ENCODE measurements at regions not wholly inside any gene's neighbourhood (a gene's known extent, or its start where the extent isn't known, plus 50 kb on each side); places are given as distances from the start of the nearest gene placed in this dataset.

DNA sequence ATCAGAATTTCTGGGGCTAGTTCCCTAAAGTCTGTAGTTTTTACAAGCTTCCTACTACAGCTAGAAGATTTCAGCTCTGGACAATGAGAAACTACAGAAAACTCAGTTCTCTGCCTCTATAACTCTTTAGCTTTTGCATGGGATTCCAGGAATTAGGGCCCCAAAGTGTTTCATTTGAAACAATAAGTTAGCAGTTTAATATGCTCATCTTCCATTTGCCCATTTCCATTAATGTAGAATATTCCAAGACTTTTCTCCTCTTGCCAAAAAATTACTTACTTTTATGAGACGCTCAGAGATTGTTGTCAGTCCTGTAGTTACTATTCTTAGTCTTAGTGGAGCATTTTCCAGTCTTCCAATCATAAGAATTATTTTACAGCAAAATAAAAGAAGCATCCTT, 719.9 kb downstream of the ADGRL2 start:
- DNase-seq = no peak

DNA sequence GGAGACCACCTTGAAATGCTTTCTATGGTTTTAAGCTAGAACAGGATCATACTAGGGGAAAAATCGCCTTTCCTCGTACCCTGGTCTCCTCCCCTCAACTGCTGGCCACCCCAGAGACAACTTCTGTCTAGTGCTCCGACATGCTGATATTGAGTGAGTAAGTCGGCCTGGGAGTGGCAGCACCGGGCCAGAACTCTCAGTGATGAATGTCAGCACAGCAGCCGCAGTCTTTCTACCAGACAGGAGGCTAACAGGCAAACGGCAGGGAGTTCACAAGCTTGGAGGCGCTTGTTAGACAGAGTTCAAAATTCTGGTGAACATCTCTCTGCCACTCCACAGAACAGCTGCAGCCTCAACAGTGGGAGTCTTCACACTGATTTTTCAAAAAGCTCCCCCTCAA, 716.9 kb downstream of the ADGRL2 start:
- no peak for DNase-seq

DNA sequence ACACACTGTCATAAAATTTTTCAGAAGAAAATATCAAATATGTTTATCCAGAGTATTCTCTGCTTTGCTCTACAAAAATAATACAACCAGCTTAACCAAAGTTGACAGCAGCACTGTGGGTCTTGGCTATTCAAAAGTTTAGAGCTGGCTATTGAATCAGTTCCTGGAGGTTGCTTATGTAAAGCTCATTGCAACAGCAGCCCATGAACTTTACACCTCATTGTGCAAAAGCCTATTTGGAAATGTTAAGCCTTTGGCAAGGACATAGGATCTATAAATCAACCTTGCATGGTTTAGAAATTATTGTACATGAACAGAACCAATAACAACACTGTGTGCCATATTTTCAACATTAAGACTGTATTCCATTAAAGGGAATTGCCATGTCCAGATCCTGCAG, 714.9 kb downstream of the ADGRL2 start:
- DNase-seq = no peak

DNA sequence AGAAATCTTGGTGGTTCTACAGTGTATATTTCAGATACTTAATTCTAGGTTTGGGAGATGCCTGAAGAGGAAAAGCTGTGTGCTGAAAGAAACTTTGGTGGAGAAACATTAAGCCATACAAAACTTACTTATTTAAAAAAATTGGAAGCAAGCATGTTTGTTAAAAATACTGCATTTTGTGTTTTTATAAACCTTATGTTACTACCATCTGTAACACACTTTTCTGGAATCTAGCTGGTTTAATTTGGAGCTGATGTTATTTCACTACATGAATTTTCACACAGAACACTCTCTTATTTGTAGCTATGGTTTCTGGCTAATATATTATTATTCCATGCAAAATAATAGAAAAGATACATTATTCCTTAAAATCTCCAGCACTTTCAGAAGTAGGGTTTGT, 710.7 kb downstream of the ADGRL2 start:
- DNase-seq = no peak

DNA sequence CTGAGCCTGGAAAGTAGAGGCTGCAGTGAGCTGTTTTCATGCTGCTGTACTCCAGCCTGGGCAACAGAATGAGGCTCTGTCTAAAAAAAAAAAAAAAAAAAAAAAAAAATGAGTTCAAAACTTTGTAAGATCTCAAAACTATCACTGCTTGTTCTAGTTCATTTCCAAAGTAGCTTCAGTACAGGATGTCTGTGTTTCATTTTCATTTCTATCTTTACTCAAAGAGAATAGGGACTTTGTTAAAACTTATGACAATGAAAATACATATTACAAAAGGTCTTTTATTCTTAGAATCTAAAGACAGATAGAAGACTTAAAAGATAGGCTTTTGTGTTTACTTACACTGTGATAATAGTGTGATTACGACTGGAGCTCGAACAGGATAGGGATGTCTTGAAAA, 709.7 kb downstream of the ADGRL2 start:
- DNase-seq = no peak

DNA sequence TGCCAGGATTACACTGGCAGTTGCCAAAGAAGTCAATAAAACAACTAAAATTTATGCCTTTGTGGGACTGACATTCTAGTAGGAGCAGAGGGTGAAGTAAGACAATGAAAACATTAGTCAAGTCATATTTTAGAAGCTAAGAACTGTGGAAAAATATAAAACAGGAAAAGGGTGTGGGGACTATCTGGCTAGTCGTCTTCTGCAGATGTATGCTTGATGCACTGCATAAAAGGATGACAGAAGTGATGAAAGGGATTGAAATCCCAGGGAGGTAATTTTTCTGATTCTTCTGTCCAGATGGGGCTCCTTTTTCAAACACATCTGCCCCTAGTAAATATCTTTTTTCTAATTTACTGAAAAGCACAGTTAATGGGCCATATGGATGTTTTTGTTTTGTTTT, 706.3 kb downstream of the ADGRL2 start:
- DNase-seq = no peak

DNA sequence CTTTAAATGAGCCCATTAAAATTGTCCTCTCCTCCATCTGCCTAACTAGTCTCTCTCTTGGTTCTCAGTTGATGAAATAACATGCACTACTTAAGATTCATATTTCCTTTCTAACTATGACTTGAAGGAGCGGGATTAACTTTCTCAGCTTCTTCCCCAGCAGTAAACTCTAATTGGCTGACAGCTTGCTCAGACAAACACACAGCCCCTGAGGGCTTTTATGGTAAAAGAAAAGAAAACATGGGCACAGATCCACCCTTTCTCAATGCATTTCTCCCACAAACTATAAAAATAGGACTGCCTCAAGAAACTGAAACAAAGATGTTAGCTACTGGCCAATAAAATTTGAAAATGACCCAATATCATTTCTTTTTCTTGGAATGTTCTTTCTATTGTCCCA, 703.1 kb downstream of the ADGRL2 start:
- DNase-seq = no peak

DNA sequence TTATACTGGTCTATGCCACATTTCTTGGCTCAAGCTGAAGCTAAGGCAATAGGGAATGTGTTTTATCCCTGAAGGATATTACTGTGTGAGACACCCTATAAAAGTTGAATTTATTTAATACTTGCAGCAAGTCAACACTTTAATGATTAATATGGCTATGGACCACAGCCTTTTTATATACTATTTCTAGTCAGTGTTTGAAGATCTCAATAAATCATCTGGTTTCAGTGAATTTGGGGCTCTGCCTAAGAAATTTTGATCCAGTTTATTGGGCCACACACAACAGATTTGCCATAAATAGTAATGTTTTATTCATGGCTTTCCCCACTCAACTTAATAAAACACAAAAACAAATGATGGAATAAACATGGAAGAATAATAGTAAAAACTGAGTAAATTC, 698.3 kb downstream of the ADGRL2 start:
- DNase-seq = no peak

DNA sequence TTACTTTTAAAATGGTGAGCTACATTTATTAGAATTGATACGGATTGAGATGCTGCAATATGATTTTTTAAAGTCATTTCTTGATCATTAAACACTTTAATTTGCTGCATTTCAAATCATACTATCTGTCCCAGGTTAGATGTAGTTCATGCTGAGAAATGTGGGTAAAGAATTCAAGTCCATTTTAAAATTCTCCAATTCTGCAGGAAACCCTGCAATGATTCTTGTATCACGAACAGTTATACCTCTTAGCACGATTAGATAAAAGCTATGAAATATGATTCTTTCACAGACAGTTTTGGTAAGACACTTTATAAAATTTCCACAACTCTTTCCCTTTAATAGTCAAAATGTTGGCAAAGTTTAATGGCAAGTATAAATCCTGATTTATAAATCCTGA, 693.4 kb downstream of the ADGRL2 start:
- DNase-seq = no peak

DNA sequence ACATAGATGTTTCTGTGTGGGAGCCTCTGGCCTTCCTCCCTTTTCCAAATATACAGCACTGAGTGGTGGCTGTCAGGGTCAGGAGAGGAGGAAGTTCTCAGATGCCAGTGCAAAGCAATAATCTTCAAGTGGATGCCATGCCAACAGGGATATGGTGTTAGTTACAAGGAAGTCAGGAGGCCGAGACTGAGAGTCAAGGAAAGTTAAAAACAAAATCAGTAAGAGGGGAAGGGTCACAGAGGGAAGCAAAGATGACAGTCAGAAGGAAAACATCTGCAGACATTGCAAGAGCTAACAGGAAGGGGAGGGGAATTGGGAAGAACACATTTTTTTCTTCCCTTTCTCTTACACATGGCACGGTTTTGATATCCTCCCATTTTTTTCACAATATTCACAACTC, 691.4 kb downstream of the ADGRL2 start:
- DNase-seq = no peak

DNA sequence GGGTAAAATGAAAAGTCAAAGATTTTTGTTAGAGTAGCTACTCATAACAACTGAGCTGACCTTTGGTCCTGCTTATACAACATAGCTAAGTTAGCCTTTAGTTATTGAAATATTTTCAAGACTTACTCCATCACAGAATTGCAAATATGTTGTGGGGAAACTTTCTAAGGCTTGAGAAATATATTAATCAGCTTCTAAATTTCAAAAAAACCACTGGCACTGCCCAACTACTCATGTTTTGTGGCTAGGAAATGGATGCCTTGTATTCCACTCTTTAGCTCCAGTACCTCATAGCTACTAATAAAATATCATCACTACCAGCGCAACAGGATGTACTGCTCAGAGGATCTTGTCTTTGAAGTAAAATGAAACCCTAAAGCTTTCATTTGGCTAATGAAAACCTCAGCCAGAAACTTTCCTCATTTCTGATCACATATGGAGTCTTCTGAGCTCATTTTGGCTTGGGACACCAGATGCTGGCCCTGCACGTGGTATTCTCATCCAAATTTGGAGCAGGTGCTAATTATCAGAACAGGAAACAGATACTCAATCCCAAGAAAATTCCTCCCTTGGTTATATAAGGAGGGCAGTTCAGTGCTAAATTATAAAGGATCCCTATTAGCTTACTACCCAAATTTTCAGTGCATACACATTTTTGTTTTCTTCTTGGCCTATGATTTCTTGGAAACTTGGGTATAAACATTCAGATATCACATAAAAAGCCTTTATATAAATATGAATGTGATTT, 690.7 kb downstream of the ADGRL2 start:
- no peak for DNase-seq

DNA sequence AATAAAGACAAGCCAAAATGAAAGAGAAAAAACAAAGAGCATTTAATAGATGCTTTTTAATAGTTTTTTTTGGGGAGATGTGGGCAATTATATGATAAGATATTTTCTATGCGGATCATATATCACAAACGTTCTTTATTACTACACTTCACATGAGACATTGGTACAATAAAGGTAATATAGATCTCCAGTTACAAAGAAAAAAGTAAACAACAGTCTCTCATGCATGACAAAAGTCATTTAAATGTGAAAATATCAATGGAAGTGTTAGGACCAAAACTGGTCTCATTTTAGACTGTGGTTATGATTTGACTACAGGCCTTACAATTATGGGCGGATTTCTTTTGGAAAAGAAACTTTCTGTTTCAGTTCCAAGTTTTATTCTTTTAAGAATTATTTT, 687.0 kb downstream of the ADGRL2 start:
- DNase-seq = no peak

DNA sequence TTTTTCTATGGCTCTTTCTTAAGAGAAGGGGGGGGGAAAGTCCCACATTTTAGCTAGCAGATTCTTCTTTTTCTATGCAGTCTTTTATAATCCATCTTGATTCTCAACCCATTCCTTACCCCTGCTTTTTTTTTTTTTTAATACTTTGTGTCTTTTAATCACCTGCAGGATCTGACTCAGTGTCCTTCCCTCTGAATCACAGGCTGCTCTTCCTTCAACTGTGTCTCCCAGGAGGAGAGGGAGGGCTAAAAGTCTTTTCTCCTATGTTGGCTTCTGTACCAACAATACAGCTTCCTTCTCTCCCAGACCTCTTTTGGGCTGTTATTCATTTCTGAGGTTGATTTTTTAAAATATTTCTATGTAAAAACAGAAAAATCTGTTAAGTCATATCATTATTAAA, 686.2 kb downstream of the ADGRL2 start:
- no peak for DNase-seq

DNA sequence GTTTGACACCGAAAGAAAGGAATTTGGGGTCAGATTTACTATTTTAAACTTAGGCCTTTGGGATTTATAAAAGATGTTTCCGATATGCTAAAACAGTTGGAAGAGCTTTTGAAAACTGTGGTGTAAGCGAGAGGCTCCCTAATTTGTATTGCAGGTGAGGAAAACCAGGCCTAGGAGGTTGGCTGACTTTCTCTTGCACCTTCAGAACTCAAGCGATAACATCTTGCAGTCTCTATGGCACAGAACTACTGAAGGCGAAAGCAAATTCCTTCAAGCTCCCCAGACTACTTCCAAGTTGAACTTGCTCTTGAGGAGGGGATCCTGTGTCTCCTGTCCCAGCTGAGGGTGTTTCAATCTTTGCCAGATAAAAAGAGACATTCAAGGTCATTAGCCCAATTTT, 685.7 kb downstream of the ADGRL2 start:
- no peak for DNase-seq

DNA sequence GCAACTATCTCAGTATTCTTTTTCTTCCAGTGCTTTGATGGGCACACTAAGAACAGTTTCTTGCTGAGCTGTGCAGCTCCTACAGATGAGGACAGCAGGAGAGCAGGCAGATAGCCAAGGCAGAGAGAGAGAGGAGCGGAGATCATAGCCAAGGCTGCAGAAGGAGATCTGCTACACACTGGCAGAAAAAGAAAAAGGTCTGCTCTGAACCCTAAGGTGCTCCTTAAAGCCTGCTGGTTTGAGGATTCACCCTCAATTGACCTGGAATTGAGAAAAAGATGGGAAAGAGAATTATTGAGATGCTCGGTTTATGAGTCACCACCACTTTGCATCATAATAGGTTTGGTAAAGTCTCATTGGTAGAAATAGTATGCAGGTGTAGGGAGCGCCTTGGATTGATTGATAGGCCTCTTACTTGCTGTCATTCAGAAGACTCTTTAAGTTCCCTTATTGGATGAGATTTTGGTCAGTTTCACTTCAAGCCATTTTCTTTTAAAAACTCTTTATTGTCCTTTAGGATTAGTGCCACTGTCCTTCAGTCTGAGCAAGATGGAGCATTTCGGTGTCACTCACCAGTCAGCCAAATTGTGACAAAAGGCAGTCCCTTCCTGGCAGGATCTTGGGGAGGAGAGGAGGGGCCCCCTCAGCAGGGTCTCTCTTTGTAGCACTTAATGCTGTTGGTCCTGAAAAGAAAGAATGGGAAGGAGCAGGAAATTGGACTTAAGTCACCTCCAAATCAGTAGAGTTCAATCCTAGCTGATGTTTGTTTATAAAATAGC, 685.0 kb downstream of the ADGRL2 start:
- no peak for DNase-seq

DNA sequence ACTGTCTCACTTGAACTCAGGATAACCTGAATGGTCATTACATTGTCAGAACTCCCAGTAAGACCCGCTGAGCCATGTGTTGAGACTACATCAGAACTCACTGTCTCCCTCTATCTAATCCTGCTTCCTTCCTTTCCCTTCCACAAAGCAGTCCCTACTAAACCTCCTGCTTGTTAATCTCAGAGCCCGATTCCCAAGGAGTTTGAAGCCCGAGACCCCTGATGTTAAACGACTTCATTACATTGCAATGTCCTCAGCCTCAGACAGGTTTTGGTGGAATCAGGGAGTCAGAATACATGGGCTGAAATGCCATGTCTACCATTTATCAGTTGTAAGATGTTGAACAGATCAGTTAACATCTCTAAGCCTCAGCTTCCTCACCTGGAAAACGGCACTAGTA, 682.4 kb downstream of the ADGRL2 start:
- no peak for DNase-seq

DNA sequence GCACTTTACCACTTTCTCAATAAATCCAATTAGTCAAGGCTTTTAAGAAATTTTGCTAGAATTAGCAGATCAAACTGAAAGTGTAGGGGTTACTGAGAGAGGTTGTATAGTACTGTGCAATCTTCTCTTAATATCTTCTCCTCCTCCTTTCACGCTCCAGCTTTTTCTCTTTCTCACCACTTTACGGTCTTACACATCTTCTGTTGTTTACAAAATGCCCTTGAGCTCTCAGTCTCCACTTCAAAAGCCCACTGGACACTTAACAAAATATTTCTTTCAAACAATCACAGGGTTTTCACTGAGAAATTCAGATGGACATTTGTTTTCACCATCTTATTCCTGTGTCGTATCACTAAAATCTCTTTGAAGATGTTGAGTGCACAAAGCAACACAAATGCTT, 678.2 kb downstream of the ADGRL2 start:
- no peak for DNase-seq

DNA sequence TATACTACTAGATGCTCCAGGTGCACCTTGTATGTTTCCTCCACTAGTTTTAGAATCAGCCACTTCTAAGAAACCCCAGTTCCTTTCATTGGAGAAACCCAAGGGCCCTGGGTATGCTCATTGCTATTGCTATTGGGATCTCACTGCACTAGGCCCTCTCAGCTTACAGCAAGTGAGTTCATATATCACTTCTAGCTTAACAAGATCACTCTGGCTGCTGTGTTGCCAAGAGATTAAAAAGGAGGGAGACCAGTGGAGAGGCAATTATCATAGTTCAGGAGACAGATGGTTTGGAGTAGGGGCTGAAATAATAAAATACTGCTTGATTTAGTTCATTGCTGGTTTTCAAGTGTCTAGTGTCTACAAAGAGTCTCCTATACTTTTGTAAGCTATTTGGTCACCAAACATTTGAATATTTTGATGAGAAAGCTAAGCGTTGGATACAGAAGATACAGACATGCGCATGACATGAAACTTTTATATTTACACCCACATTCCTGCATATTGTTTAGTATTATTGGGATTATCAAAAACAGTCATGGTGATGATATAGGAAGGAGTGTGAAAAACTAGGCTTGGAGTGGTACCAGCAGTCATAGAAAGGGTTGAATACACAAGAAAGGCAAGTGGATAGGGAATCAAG, 671.9 kb downstream of the ADGRL2 start:
- DNase-seq = no peak

DNA sequence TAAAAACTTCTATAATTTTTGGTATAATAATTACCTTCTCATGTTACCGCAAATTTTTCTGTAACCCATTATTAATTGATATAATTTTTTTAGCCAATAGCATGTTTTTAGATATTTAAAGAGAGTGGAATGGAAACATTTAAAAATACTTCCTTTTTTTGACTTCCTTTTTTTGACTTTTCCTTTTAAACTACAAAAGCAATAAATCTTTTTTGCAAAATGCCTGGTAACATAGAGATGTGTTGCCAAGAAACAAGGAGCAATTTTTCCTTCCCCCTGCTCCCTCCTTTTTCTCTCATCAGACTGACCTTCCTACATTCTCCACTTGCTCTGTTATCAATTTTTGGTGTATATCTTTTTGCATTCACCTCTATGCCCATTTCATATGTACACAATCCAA, 666.2 kb downstream of the ADGRL2 start:
- no peak for DNase-seq

DNA sequence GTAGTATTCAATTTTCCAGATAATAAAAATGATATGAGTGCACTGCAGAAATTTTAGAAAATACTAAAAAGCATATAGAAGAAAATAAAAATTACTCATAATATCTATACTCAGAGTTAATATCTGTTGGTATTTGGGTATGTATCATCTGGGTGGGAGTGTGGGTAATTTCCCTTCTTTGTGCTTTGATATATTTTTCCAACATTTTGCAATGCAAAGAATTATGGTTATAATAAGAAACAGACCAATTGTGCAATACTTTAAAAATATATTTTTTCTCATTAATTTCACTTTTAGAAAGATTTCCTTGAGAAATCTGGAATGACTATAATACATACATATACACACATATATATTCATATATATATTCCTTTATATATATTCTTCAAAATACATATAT, 665.7 kb downstream of the ADGRL2 start:
- DNase-seq = no peak

DNA sequence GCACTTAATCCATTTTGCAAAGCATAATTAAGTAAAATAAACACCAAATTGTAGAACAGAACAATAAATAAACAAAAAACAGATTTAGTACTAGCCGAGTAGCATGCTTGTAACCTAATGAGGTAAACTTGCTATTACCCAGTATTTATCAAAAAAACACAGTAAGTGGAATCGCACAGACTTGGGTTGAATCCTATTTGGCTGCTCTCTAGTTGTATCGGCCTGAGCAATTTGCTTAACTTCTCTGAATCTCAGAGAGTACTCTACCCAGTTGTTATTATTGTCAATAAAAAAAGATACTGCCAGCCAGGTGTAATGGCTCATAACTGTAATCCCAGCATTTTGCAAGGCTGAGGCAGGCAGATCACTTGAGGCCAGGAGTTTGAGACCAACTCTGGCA, 664.3 kb downstream of the ADGRL2 start:
- DNase-seq = no peak

DNA sequence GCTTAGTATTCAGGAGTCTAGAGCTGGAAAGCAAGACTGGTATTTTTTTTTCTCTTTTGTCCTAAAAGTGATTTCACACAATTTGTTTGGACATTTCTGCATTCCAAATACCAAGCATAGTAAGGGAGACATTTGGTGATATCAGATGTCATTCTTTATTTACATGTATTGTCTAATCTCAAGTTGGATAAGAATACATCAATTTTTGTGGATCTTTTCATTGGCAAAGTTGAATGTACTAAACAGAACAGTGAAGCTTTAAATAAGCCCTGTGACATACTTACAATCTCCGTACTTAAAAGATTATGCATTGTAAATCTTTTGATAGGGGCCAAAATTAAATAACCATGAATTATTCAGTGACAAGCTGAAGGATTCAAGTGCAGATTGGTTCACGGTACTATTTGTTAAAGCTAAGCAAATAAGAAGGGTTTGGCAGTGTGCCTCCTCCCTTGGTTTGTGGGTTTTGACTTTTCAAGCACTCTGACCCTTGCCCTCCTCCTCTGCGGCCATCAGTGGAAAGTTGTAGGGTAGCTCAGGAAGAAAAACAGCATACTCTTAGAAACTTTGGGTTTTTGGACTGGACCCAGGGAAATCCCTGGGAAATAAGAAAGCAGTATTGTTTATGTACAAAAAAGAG, 663.7 kb downstream of the ADGRL2 start:
- no peak for DNase-seq

DNA sequence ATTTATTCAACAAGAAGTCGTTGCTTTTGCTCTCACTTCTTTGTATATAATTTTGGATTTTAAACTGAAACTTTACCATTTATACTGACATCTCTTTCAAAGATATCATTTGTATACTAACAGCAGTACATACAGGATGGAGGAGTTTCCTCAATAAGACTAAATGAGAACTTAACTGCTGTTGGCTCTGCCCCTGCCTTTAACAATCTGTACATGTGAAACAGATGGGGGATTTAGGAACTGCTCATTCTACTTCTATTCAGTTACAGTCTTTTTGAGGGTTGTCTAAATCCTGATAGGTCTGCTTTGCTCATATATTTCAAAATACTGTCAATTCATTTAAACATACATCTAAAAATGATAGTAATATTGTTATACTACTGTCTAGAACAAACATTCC, 663.2 kb downstream of the ADGRL2 start:
- DNase-seq = no peak

DNA sequence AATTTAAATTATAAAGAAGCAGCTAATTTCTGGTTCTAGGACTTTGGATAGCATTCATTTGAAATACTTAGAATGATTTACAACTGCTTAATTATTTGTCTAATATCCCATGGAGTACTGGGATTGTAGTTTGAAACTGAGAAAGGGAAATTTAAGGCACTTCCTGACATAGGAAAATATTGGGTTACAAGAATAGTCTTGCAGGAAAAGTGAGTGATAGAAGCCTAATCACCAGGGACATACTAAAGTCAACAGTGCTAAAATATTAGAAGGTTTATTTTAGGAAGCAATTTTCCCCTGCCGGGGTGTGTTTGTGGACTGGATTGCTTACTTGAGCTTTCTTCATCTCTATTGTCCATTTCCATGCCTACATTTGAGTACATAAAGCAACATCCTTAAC, 661.6 kb downstream of the ADGRL2 start:
- DNase-seq = no peak
